Natural killer cell (primary cell): ENCODE measurements at regions not wholly inside any gene's neighbourhood (a gene's known extent, or its start where the extent isn't known, plus 50 kb on each side); places are given as distances from the start of the nearest gene placed in this dataset.
"Not testable (repeated sequence)": the region's sequence is repeated elsewhere in the genome, so short reads cannot be mapped to it uniquely, and the experiment has no call there.

Experiments used
- ATAC-seq, 3 donors: fragments of 150-1000 bp in 2 of 3; fragments of 200-7000 bp in 1 of 3; cut with Tn5 transposase; 1 replicate in 1 of 3; 2 replicates in 2 of 3; pipeline ENCODE4 v1.10.0; 2021; ENCODE audit warnings: mild to moderate bottlenecking in 2 of 3, moderate library complexity in 2 of 3
- DNase-seq, 2 donors: peaks; one replicate each; pipeline versions ENCODE4 v3.0.0 to v3.0.0-alpha.2; 2013 to 2021; ENCODE audit warnings: mixed read lengths in 1 of 2
- H3K27ac ChIP-seq: one replicate; pipeline ENCODE4 v1.5.1; 2013; ENCODE audit warnings: mild to moderate bottlenecking, low read length
- H3K27me3 ChIP-seq: one replicate; pipeline ENCODE4 v1.6.1; 2013; ENCODE audit warnings: low read length; ENCODE audit not compliant: control insufficient read depth, insufficient read depth
- H3K36me3 ChIP-seq: one replicate; pipeline ENCODE4 v1.6.1; 2013; ENCODE audit warnings: low read length; ENCODE audit not compliant: control insufficient read depth, insufficient read depth
- H3K4me1 ChIP-seq: one replicate; pipeline ENCODE4 v1.6.1; 2013; ENCODE audit warnings: low read length; ENCODE audit not compliant: control insufficient read depth, insufficient read depth
- H3K4me3 ChIP-seq: one replicate; pipeline ENCODE4 v1.5.1; 2013; ENCODE audit warnings: low read length
- H3K9me3 ChIP-seq: one replicate; pipeline ENCODE4 v1.6.1; 2013; ENCODE audit warnings: low read length; ENCODE audit not compliant: control insufficient read depth, insufficient read depth
- H3K27ac Mint-ChIP-seq, 2 donors: one replicate each; pipeline ENCODE4 v1.8.0; 2022; ENCODE audit warnings: mild to moderate bottlenecking in 2 of 2, mixed read lengths in 2 of 2, moderate library complexity in 1 of 2
- H3K27me3 Mint-ChIP-seq, 2 donors: one replicate each; pipeline ENCODE4 v1.8.0; 2022; ENCODE audit warnings: low read depth in 2 of 2, mixed read lengths in 2 of 2
- H3K36me3 Mint-ChIP-seq: one replicate; pipeline ENCODE4 v1.8.0; 2022; ENCODE audit warnings: mixed read lengths
- H3K4me1 Mint-ChIP-seq, 2 donors: one replicate each; pipeline ENCODE4 v1.8.0; 2022; ENCODE audit warnings: mixed read lengths in 2 of 2
- H3K4me3 Mint-ChIP-seq: one replicate; pipeline ENCODE4 v1.8.0; 2022; ENCODE audit warnings: mild to moderate bottlenecking, moderate library complexity, mixed read lengths
- H3K9me3 Mint-ChIP-seq, 2 donors: one replicate each; pipeline ENCODE4 v1.8.0; 2022; ENCODE audit warnings: mixed read lengths in 2 of 2
- WGBS: methylation state at CpG from one replicate; pipeline ENCODE4 v1.1.7; 2013; ENCODE audit warnings: missing lambda C conversion rate; ENCODE audit not compliant: insufficient coverage; 5-methylcytosine and 5-hydroxymethylcytosine counted together
- intact Hi-C: fragments of 100-400 bp; cut with micrococcal nuclease; formaldehyde crosslinking; loops from one replicate; pipeline ENCODE4 v1.14.2; 2022
- TF ChIP-seq, protein P1 (sequence below): fragments of 200-600 bp; IDR thresholded peaks from one replicate; pipeline ENCODE4 v1.8.0; 2022; ENCODE audit warnings: antibody characterized with exemption

DNA sequence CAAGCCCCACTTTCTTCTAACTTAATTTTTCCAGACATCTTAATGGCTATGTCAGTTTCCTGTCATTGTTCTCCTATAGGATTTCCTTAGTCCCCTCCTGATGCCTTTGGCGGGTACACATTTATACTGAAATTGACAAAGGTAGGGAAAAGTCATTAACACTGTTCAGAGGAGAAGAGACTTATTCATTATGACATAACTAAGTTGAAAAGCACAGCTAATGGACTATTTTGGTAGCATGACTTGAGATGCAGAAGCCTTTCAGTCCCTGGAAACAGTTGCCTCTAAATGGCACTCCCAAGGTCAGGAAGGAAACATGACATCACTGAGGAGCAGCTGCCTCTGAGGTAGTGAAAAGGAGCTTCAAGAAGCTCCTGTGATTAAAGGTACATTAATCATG lies 317.5 kb upstream of the KITLG start:
- no peak for ATAC-seq
- Histone ChIP-seq H3K27me3 (no peaks in the 10 kb centered on the region), H3K4me3 (no peak overlapping the region), H3K36me3 (no peaks in the 10 kb centered on the region), H3K4me1 (no peaks in the 10 kb centered on the region), H3K9me3 (no peaks in the 10 kb centered on the region), H3K27ac (no peak overlapping the region)
- H3K9me3 Mint-ChIP-seq = peaks cover 0 to 3% of the 10 kb centered on the region in 2 donors
- H3K4me1 Mint-ChIP-seq = no peaks in the 10 kb centered on the region
- WGBS = 80% methylated on average over 1 of the region's 1 CpG
- TF ChIP-seq, protein P1, sequence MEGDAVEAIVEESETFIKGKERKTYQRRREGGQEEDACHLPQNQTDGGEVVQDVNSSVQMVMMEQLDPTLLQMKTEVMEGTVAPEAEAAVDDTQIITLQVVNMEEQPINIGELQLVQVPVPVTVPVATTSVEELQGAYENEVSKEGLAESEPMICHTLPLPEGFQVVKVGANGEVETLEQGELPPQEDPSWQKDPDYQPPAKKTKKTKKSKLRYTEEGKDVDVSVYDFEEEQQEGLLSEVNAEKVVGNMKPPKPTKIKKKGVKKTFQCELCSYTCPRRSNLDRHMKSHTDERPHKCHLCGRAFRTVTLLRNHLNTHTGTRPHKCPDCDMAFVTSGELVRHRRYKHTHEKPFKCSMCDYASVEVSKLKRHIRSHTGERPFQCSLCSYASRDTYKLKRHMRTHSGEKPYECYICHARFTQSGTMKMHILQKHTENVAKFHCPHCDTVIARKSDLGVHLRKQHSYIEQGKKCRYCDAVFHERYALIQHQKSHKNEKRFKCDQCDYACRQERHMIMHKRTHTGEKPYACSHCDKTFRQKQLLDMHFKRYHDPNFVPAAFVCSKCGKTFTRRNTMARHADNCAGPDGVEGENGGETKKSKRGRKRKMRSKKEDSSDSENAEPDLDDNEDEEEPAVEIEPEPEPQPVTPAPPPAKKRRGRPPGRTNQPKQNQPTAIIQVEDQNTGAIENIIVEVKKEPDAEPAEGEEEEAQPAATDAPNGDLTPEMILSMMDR = no peak
- H3K27me3 Mint-ChIP-seq = no peaks in the 10 kb centered on the region
- no peaks in the 10 kb centered on the region for H3K36me3 Mint-ChIP-seq
- no peak overlapping the region for H3K27ac Mint-ChIP-seq
- intact Hi-C loops = no loop called here
- H3K4me3 Mint-ChIP-seq = no peak overlapping the region
- DNase-seq = no peak

DNA sequence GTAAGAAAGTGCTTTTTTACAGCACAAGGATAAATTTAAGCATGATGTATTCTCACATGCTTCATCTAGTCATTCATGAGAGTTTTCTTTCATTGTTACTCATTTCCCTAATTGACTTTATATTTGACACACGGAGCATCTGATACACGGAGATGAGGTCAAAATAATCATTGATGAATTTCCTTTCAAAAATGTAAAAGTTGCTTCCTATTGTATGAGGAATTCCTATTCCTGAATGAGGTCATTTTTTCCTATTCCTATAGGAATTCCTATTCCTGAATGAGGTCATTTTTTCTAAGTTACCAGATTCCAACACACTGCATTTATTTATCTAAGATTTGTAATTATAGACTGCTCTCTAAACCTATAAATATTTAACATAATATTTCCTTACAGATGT lies 316.7 kb upstream of the KITLG start:
- intact Hi-C loops = no loop called here
- H3K36me3 Mint-ChIP-seq = no peaks in the 10 kb centered on the region
- DNase-seq = no peak
- ATAC-seq = no peak
- H3K4me1 Mint-ChIP-seq = no peaks in the 10 kb centered on the region
- H3K4me3 ChIP-seq = no peak overlapping the region
- H3K4me1 ChIP-seq = no peaks in the 10 kb centered on the region
- H3K27ac Mint-ChIP-seq = no peak overlapping the region
- no peaks in the 10 kb centered on the region for H3K36me3 ChIP-seq
- no peak overlapping the region for H3K27ac ChIP-seq
- no CpG with 5 or more reads among the region's 2 CpGs for WGBS
- no peaks in the 10 kb centered on the region for H3K27me3 Mint-ChIP-seq
- no peaks in the 10 kb centered on the region for H3K9me3 ChIP-seq
- H3K4me3 Mint-ChIP-seq = no peak overlapping the region
- TF ChIP-seq, protein P1 = no peak
- peaks cover under 1 to 3% of the 10 kb centered on the region in 2 donors for H3K9me3 Mint-ChIP-seq
- no peaks in the 10 kb centered on the region for H3K27me3 ChIP-seq

DNA sequence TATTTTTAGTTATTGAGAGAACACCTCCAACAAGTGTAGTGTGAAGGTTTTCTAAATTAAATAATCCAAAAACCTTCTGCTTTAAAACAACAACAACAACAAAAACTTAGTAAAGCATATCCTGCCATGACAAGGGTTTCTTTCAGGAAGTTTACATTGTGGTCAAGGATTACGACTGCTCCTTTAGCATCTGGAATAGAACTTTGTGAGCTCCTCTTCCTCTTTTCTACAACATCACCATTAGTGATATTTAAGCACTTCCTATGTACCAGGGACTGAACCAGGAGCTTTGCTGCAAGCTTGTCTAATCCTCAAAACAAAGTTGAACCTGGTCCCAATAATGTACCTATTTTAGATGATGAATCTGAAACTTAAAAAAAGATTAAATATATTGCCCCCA lies 315.4 kb upstream of the KITLG start:
- no peak overlapping the region for H3K27ac ChIP-seq
- Mint-ChIP-seq H3K36me3 (no peaks in the 10 kb centered on the region), H3K4me3 (no peak overlapping the region), H3K27ac (no peak overlapping the region), H3K9me3 (peaks cover 5 to 7% of the 10 kb centered on the region in 2 donors), H3K4me1 (no peaks in the 10 kb centered on the region), H3K27me3 (no peaks in the 10 kb centered on the region)
- TF ChIP-seq, protein P1 = no peak
- ATAC-seq = no peak
- intact Hi-C loops = no loop called here
- H3K4me1 ChIP-seq = no peaks in the 10 kb centered on the region
- DNase-seq = no peak
- WGBS = 0% methylated on average over 1 of the region's 1 CpG
- no peaks in the 10 kb centered on the region for H3K9me3 ChIP-seq
- no peak overlapping the region for H3K4me3 ChIP-seq
- no peaks in the 10 kb centered on the region for H3K27me3 ChIP-seq
- no peaks in the 10 kb centered on the region for H3K36me3 ChIP-seq

DNA sequence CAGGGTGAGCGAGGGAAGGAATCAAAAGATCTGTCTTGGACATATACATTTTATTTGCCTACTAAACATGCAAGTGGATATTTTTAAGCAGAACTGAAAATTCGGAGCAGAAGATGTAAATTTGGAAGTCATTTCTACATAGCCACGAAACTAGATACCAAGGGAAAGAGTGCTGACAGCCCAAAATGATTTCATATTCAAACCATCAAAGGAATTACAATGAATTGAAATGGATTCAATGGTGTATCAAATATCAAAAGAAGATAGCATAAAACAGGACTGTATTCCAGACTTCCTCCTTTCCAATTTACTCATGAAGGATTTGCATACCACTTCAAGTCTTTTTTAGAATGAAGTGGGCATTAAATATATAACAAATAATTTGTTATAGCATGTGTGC lies 313.5 kb upstream of the KITLG start:
- DNase-seq (no peak), ATAC-seq (no peak)
- Histone ChIP-seq H3K36me3 (no peaks in the 10 kb centered on the region), H3K27me3 (no peaks in the 10 kb centered on the region), H3K4me3 (no peak overlapping the region), H3K9me3 (no peaks in the 10 kb centered on the region), H3K27ac (no peak overlapping the region), H3K4me1 (no peaks in the 10 kb centered on the region)
- intact Hi-C loops = no loop called here
- Mint-ChIP-seq H3K36me3 (no peaks in the 10 kb centered on the region), H3K27ac (no peak overlapping the region), H3K4me3 (no peak overlapping the region), H3K27me3 (no peaks in the 10 kb centered on the region), H3K4me1 (no peaks in the 10 kb centered on the region), H3K9me3 (peaks cover 4 to 5% of the 10 kb centered on the region in 2 donors)
- 92% methylated on average over 3 of the region's 3 CpGs for WGBS
- TF ChIP-seq, protein P1 = no peak

DNA sequence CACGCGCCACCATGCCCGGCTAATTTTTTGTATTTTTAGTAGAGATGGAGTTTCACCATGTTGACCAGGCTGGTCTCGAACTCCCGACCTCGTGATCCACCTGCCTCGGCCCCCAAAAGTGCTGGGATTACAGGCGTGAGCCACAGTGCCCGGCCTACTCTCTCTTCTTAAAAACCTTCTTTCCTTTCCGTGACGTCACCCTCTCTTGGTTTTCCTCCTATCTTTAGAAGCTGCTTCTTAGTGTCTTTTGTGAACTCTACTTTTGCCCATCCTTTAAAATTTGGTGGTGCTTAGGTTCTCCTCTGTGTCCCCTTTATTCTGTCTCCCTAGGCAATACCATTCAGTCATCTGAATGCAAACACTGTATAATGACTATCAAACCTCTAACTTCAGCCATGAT lies 311.2 kb upstream of the KITLG start:
- H3K36me3 ChIP-seq, H3K36me3 Mint-ChIP-seq, H3K27ac ChIP-seq, H3K27ac Mint-ChIP-seq, intact Hi-C loops, H3K4me3 Mint-ChIP-seq, DNase-seq, H3K9me3 ChIP-seq, H3K4me3 ChIP-seq, H3K27me3 ChIP-seq, H3K27me3 Mint-ChIP-seq, H3K4me1 Mint-ChIP-seq, H3K4me1 ChIP-seq, H3K9me3 Mint-ChIP-seq, ATAC-seq: not testable (repeated sequence)
- 94% methylated on average over 11 of the region's 11 CpGs for WGBS
